ENCODE measurements at regions not wholly inside any gene's neighbourhood (a gene's known extent, or its start where the extent isn't known, plus 50 kb on each side); places are given as distances from the start of the nearest gene placed in this dataset.
A peak's percentile ranks its signal among the peaks of the same experiment; 100 is the strongest.
"Not testable (repeated sequence)": the region's sequence is repeated elsewhere in the genome, so short reads cannot be mapped to it uniquely, and the experiment has no call there.

DNA sequence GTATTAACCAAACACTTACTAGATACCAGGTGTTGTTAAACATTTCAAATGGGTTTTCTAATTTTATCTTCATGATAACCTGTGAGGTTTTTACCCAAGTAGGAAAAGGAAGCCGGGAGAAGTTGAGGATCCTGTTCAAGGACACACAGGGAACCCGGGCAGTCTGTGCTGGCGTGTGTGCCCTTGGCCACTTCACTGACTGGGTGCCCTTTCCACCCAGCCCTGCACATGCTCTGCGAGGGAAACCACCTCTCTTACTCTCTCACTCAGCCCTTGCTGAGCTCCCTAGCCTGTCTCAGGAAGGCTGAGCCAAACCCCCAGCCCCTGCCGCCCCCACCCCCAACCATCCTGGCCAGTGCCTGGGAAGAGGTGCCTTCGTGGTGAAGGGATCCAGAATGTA is 51.8 kb downstream of the TEX44 start:
- no peak for DNase-seq (ENCODE audit: low read depth in 1 of 2, low spot score in 1 of 2)

- no peak for DNase-seq (ENCODE audit: low read depth in 1 of 2, low spot score in 1 of 2)
These were observed 53.8 kb downstream of the TEX44 start for GRCh38 chr2:231646476-231646875.

DNA sequence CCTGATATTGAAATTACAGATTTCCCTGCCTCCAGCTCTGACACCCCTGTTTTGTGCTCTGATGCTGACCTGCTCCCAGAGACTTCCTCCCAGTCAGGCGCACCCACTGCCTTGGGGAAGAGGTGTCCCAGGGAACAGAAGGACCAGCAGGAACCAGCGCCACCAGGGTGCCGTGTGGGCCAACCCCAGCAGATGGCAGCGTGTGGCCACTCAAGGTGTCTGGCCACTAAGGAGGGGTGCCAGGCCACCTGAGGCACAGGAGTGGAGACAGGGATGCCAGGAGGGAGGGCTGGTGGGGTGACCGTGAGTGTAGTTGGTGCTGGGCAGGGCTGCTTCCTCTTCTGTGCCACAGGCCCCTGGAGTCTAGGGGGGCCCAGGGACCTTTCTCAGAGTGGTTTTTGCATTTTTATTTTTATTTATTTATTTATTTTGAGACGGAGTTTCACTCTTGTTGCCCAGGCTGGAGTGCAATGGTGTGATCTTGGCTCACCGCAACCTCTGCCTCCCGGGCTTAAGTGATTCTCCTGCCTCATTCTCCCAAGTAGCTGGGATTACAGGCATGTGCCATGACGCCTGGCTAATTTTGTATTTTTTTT is 56.0 kb downstream of the TEX44 start:
- peak; percentile 18 to 21 for DNase-seq (ENCODE audit: low read depth in 1 of 2, low spot score in 1 of 2)

GRCh38 chr2:231651561-231651960 is 56.8 kb upstream of the PTMA start:
- not testable (repeated sequence) for DNase-seq (ENCODE audit: low read depth in 1 of 2, low spot score in 1 of 2)

- no peak for DNase-seq (ENCODE audit: low read depth in 1 of 2, low spot score in 1 of 2)
These were observed 52.8 kb upstream of the PTMA start for GRCh38 chr2:231655488-231655887.

DNA sequence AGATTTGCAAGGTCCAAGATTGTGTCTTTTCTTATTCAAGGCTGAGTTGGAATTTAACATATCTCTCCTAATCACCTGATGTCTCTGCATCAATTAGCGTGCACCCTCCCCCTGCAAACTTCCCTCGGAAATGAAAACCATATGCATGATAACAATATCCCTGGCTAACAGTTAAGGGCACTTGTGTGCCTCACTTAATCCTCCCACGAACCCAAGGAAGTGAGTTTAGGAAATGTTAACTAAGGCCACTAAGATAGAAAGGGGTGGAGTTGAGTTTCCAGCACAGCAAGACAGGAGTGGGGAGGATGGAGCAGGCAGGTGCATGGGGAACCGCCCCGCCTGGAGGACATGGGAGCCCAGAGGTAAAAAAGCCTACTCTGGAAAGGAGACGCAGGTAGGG is 52.4 kb upstream of the PTMA start:
- no peak for DNase-seq (ENCODE audit: low read depth in 1 of 2, low spot score in 1 of 2)

Data from activated CD4-positive, alpha-beta T cell treated with anti-CD3 and anti-CD28 coated beads, Interleukin-2, amount 50 U/mL, for 24 hours (primary cell).